Peyer's patch (tissue), 4 donors: ENCODE measurements at regions not wholly inside any gene's neighbourhood (a gene's known extent, or its start where the extent isn't known, plus 50 kb on each side); places are given as distances from the start of the nearest gene placed in this dataset.
"Not testable (repeated sequence)": the region's sequence is repeated elsewhere in the genome, so short reads cannot be mapped to it uniquely, and the experiment has no call there.

Source experiments
- DNase-seq, 3 donors: peaks; one replicate each; pipeline ENCODE4 v3.0.0-alpha.2; 2017 to 2019
- H3K27ac ChIP-seq, 4 donors: fragments of 200-600 bp; sonication (generic); one replicate each; pipeline ENCODE4 v1.5.1; 2016 to 2019
- H3K27me3 ChIP-seq, 2 donors: fragments of 200-600 bp; sonication (generic); one replicate each; pipeline ENCODE4 v1.5.1; 2019
- H3K36me3 ChIP-seq, 3 donors: fragments of 200-600 bp; sonication (generic); one replicate each; pipeline ENCODE4 v1.5.1; 2016 to 2019
- H3K4me1 ChIP-seq, 4 donors: fragments of 200-600 bp; sonication (generic); one replicate each; pipeline ENCODE4 v1.5.1; 2016 to 2019
- H3K4me3 ChIP-seq, 4 donors: fragments of 200-600 bp; sonication (generic); 1 replicate in 3 of 4; 2 replicates in 1 of 4; pipeline ENCODE4 v1.5.1; 2016 to 2019; ENCODE audit warnings: mild to moderate bottlenecking in 1 of 4
- H3K9me3 ChIP-seq, 4 donors: fragments of 200-600 bp; sonication (generic); one replicate each; pipeline ENCODE4 v1.5.1; 2016 to 2019; ENCODE audit warnings: mild to moderate bottlenecking in 1 of 4

GRCh38 chr9:65389710-65390109 is 104.7 kb upstream of the FOXD4L5 start:
- H3K9me3 ChIP-seq, H3K4me1 ChIP-seq, H3K27ac ChIP-seq, H3K36me3 ChIP-seq, H3K4me3 ChIP-seq, H3K27me3 ChIP-seq: not testable (repeated sequence)
- peak in 1 of 3 donors; percentile 44 for DNase-seq

GRCh38 chr9:65389216-65389615 is 104.2 kb upstream of the FOXD4L5 start:
- DNase-seq, result peak in 1 of 3 donors; percentile 13
- H3K27me3 ChIP-seq, H3K4me1 ChIP-seq, H3K9me3 ChIP-seq, H3K27ac ChIP-seq, H3K4me3 ChIP-seq, H3K36me3 ChIP-seq: not testable (repeated sequence)

GRCh38 chr9:65386699-65387098 is 101.7 kb upstream of the FOXD4L5 start:
- peak; percentile 62 to 86 (median 85) for DNase-seq
- not testable (repeated sequence) for H3K27me3 ChIP-seq, H3K36me3 ChIP-seq, H3K9me3 ChIP-seq, H3K4me1 ChIP-seq
- peak overlapping the region in 2 of 4 donors; percentile 42 to 66 for H3K27ac ChIP-seq
- H3K4me3 ChIP-seq, result peak overlapping the region in 3 of 4 donors; percentile 23 to 51 (median 46)

- H3K36me3 ChIP-seq, H3K4me3 ChIP-seq, H3K27me3 ChIP-seq, H3K4me1 ChIP-seq, H3K27ac ChIP-seq, H3K9me3 ChIP-seq: not testable (repeated sequence)
- peak in 1 of 3 donors; percentile 22 for DNase-seq
Measured at GRCh38 chr9:65386191-65386590, 101.2 kb upstream of the FOXD4L5 start.

DNA sequence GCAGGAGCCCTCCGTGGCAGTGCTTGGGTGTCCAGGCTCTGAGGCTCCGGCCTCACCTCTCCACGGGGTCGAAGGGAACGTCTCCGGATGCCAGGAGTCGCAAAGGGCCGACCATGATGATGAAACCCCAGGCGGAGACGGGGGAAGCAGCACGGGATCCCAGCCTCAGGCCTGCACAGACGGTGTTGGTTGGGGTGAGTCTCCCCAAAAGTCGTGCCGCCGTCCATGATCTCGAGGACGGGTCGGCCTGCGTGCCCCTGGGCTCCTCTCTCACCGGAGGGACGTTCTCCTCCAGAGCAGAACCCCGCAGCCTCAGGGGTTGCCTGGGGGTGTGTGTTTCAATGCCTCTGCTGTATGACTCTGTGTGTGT is 100.6 kb upstream of the FOXD4L5 start:
- H3K4me1 ChIP-seq, H3K27me3 ChIP-seq, H3K4me3 ChIP-seq, H3K27ac ChIP-seq, H3K36me3 ChIP-seq, H3K9me3 ChIP-seq: not testable (repeated sequence)
- peak in 1 of 3 donors; percentile 15 for DNase-seq

DNA sequence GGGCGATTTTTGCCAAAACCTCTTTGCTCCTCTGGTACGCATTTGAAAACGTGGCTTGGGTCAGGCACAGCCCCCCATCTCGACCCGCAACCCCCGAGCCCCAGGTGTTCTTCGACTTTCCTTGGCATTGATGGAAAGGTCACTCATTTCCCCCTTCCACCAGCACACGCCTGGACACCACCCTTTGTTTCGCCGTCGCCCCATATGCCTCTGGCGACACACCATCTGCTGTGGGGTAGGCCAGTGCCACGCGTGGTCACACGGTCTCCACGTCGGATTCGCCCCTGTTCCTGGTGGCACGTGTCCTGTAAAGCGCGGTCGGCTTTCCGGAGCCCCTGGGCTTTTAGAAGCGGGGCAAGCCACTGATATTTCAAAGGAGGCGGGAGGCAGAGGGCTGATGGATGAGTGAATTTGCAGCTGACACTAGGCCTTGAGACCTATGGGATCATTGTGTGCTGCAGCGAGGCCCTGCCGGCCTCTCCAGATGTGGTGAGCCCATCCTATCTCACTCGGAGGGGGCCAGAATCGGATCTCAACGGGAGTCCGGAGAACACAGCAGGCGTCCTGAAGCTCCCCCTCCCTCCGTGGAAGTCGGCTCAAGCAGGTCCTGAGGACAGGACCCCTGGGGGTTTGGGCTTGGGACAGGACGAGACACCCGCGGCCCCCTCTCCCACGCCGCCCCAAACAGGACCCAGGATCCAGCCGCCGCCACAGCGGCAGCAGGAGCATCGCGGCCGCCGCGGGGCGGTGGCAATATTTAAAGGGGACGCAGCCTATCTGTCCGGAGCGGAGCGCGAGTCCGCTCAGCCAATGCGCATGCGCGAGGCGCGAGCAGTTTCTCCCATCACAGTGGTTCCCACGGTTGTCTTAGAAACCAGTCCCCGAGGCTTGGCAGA is 100.0 kb upstream of the FOXD4L5 start:
- not testable (repeated sequence) for H3K27me3 ChIP-seq, H3K9me3 ChIP-seq, H3K4me1 ChIP-seq, H3K4me3 ChIP-seq, H3K27ac ChIP-seq, H3K36me3 ChIP-seq
- peak in 1 of 3 donors; percentile 13 for DNase-seq

DNA sequence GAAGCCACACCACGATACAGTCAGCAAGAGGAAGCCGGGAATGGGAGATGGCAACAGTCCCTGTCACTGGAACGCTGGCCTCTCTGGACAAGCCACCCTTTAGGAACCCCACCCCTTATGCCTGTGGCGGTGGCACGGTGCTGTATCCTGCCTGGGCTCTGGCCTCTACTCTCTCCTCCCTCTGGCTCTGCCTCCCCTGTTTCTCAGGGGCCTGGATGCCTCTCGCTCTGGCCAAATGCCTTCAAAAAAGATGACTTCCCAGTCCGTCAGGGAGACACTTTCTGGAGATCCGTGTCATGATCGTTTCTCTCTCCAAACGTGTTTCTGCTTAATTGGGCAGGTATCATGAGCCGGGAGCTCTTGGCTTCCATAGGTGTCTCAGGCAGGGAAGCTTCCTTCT is 99.1 kb upstream of the FOXD4L5 start:
- not testable (repeated sequence) for H3K36me3 ChIP-seq, H3K4me1 ChIP-seq, H3K4me3 ChIP-seq, H3K27ac ChIP-seq, H3K9me3 ChIP-seq, H3K27me3 ChIP-seq
- peak in 1 of 3 donors; percentile 24 for DNase-seq

GRCh38 chr9:65383646-65384045 is 98.6 kb upstream of the FOXD4L5 start:
- H3K36me3 ChIP-seq, H3K27ac ChIP-seq, H3K27me3 ChIP-seq, H3K4me1 ChIP-seq, H3K9me3 ChIP-seq, H3K4me3 ChIP-seq: not testable (repeated sequence)
- peak in 1 of 3 donors; percentile 10 for DNase-seq

DNA sequence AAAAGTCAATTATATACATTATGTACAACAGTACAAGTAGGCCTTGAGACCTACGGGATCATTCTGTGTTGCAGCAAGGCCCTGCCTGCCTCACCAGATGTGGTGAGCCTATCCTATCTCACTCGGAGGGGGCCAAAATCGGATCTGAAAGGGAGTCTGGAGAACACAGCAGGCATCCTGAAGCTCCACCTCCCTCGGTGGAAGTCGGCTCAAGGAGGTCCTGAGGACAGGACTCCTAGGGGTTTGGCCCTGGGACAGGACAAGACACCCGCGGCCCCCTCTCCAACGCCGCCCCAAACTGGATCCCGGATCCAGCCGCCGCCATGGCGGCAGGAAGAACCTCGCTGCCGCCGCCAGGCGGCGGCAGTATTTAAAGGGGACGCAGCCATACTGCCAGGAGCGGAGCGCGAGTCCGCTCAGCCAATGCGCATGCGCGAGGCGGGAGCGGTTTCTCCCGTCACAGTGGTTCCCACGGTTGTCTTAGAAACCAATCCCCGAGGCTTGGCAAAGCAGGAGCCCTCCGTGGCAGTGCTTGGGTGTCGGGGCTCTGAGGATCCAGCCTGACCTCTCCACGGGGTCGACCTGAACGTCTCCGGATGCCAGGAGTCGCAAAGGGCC is 97.8 kb upstream of the FOXD4L5 start:
- not testable (repeated sequence) for H3K27me3 ChIP-seq, H3K4me1 ChIP-seq, H3K9me3 ChIP-seq, H3K36me3 ChIP-seq, H3K4me3 ChIP-seq, H3K27ac ChIP-seq
- peak in 1 of 3 donors; percentile 38 for DNase-seq
